ENCODE measurements at regions not wholly inside any gene's neighbourhood (a gene's known extent, or its start where the extent isn't known, plus 50 kb on each side); places are given as distances from the start of the nearest gene placed in this dataset.
A peak's percentile ranks its signal among the peaks of the same experiment; 100 is the strongest.
"Not testable (repeated sequence)": the region's sequence is repeated elsewhere in the genome, so short reads cannot be mapped to it uniquely, and the experiment has no call there.

GRCh38 chr1:234897754-234898454, 230.7 kb downstream of the TOMM20 start:
- no peak for DNase-seq

GRCh38 chr1:234897390-234897749, 231.3 kb downstream of the TOMM20 start:
- no peak for DNase-seq

- DNase-seq, result no peak
These were observed 231.9 kb downstream of the TOMM20 start for GRCh38 chr1:234896477-234897389.

- peak; percentile 28 for DNase-seq
These were observed 234.7 kb downstream of the TOMM20 start for GRCh38 chr1:234893725-234894630.

- no peak for DNase-seq
These were observed 235.3 kb downstream of the TOMM20 start for GRCh38 chr1:234893359-234893724.

GRCh38 chr1:234892642-234893041, 236.0 kb downstream of the TOMM20 start:
- DNase-seq, result no peak

GRCh38 chr1:234891427-234891826, 237.2 kb downstream of the TOMM20 start:
- no peak for DNase-seq

GRCh38 chr1:234889643-234890042, 239.0 kb downstream of the TOMM20 start:
- no peak for DNase-seq

GRCh38 chr1:234888247-234888646, 240.4 kb downstream of the TOMM20 start:
- not testable (repeated sequence) for DNase-seq

GRCh38 chr1:234887016-234887900, 241.4 kb downstream of the TOMM20 start:
- no peak for DNase-seq

- DNase-seq, result no peak
These were observed 242.3 kb downstream of the TOMM20 start for GRCh38 chr1:234886081-234886984.

GRCh38 chr1:234885601-234886000, 243.0 kb downstream of the TOMM20 start:
- DNase-seq, result no peak

- DNase-seq, result no peak
These were observed 243.9 kb downstream of the TOMM20 start for GRCh38 chr1:234884701-234885100.

- DNase-seq, result no peak
These were observed 244.6 kb downstream of the TOMM20 start for GRCh38 chr1:234884006-234884405.

- DNase-seq, result no peak
These were observed 245.7 kb downstream of the TOMM20 start for GRCh38 chr1:234882898-234883297.

- DNase-seq, result no peak
These were observed 246.5 kb downstream of the TOMM20 start for GRCh38 chr1:234881893-234882771.

GRCh38 chr1:234879147-234880080, 249.2 kb downstream of the TOMM20 start:
- DNase-seq, result no peak

GRCh38 chr1:234878288-234878687, 250.3 kb downstream of the TOMM20 start:
- no peak for DNase-seq

- no peak for DNase-seq
These were observed 250.9 kb downstream of the TOMM20 start for GRCh38 chr1:234877761-234878160.

All from CD4-positive, alpha-beta T cell treated with Interleukin-17A for 4 hours (primary cell).